HG03378 (cell line): ENCODE measurements at regions not wholly inside any gene's neighbourhood (a gene's known extent, or its start where the extent isn't known, plus 50 kb on each side); places are given as distances from the start of the nearest gene placed in this dataset.
"Not testable (repeated sequence)": the region's sequence is repeated elsewhere in the genome, so short reads cannot be mapped to it uniquely, and the experiment has no call there.

Experiments
- ATAC-seq: cut with Tn5 transposase; IDR thresholded peaks from one replicate; pipeline ENCODE4 v1.9.1; 2021; ENCODE audit warnings: mild to moderate bottlenecking, moderate library complexity; ENCODE audit not compliant: unreplicated experiment

- ATAC-seq, result no peak
Measured at GRCh38 chr5:51652980-51653379, 269.7 kb downstream of the ISL1 start.

- ATAC-seq, result no peak
Measured at GRCh38 chr5:51657340-51658240, 274.3 kb downstream of the ISL1 start.

DNA sequence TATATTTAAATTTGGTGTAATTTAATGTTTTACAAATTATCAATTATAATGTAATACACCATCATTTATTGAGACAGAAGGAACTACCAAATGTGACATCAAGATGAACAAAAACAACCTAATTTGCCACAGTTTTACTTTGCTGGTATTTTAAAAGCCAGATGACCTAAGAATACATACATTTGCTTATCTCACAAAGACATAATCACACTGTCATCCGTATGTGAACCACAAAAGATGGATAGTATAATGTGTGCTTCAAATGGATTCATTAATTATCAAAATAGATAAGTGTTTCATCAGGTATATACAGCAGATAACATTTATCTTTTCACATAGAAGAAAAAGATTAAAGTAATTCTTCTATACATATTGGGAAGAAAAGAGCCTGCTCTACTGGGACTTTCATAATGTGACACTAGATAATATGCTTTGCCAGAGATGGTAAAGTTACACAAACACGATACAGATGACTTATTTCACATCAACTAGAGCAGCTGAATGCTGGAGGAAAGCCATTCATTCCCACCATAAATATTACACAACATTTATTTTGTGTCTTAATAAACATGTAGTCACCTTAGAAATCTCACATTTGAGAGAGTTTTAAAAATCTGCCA, 278.5 kb downstream of the ISL1 start:
- ATAC-seq, result no peak

DNA sequence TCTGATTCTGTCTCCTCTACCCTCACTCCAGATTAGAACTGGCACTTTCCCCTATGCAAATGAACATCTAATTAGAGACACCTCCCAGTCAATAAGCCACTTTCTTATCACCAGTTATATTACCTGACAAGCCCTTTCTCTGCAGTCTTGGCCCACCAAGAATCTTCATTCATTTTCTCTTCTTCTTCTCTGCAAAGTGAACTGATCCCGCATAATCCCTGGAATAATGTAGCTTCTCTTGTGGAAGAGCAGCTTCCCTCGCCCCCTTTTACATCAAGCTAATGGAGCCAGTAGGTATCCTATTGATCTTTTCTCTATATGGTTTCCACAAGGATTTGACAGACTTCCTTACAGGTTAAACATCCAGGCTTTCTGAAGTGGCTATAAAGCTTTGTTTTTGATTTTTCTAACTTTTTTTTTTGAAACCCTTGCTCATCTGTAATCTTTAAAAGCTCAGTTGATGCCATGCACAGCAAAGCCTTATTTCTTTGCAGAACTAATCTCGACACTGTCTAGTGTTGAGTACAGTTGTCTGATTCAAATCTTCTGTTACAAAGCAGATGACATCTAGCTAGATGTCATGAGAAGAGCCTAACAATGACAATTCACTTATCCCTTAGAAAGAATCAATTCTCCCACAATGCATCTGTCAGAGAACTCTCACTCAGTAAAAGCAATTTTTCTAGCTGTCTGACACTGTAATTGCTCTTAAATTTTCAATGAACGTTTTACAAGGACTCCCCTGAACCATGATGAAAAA, 281.4 kb downstream of the ISL1 start:
- ATAC-seq, result no peak

DNA sequence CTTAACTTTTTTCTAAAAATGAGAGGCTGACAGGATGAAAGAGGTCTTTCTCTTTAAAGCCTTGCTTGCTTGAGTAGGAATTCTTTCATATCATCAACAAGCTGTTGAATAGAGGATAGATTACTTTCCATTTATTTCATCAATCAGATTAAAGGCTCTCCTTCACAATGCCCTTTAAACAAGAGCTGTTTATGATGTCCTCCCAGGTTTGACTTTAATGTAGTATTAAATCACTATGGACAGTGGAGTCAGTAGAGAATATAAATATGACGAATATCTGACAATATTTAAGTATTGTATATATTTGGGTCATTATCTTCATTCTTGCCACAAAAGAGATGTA, 282.0 kb downstream of the ISL1 start:
- no peak for ATAC-seq

DNA sequence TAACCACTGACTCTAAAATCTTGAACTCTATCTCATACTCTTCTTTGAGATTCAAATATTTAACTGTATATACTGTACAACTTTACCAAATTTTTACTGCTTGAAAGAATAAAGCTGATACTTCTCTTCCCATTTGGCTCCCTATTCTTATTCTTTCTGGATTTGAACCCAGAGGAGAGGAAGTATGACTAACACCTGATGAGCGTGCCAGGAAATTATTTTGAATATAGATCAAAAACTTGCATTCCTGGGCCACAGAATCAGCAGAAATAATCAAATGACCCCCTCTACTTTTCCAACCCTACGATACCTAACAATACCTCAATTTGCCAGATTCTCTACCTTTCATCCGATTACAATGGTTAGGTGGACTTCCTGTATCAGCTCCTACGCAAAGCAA, 285.8 kb downstream of the ISL1 start:
- no peak for ATAC-seq

DNA sequence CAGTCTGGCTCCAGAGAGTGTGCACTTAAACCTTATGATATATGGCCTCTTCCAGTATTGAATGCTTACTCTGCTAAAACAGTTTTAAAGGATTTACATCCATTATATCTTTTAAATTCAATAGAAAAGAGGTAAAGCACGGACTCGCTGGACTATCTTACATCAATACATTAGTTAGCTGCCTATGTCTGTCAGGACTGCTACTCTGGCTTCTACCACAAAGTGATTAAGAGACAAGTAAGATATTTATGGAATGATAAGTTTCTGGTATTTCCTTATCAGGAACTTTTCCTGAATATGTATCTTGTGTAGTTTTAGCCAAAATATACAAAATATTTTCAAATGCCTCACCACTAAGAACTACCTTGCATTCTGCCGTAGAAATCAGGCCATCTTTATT, 295.1 kb downstream of the ISL1 start:
- no peak for ATAC-seq

GRCh38 chr5:51679286-51679685, 296.0 kb downstream of the ISL1 start:
- no peak for ATAC-seq

DNA sequence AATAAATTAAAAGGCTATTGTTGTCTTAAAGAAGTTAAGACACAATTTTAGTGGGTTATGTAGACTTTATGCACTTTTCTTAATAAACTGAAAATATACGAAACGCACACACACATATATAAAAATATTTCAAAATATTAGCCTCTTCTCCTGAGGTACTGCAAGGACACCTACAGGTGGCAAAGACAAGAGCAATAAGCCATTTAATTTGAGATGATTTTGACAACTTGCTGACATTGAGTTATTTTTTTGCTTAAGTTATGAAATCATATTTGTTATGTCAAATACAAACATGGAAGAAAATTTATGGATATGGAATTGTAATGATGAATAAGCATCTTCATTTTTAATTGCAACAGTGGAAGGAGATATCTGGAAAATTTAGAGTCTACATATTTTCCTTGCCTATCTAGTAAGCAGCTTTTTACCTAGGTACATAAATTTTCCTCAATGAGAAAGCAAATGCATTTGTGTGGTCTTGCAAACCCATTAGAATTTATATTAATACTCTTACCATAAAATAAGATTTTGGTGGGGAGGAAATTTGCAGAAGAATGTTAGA, 301.6 kb downstream of the ISL1 start:
- ATAC-seq, result no peak

- no peak for ATAC-seq
Measured at GRCh38 chr5:51685419-51685818, 302.2 kb downstream of the ISL1 start.

GRCh38 chr5:51686622-51687021, 303.4 kb downstream of the ISL1 start:
- ATAC-seq, result no peak

DNA sequence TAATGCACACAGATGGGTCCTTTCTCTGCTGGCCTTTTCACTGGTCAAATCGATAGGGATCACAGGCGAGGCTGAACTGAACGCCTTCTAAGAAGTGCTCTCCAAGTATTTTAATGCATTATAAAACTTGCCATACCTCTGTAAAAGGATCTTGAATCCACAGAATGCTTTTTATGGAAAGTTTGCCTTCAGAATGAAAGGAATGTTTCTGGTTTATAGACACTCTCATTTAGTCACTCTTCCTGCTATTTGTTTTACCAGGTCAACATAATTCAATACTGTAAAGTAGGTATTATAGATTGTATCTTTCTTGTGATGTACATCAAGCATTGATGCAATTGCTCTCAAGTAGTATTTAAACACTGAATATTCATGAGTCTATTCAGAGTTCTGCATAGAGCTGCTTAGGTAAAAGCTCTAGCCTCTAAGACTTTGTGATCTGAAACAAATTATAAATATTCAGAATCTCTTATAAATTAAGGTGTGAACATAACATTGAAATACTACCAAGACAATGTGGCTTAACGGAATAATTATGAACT, 308.4 kb downstream of the ISL1 start:
- no peak for ATAC-seq

- no peak for ATAC-seq
Measured at GRCh38 chr5:51694826-51695225, 311.6 kb downstream of the ISL1 start.

DNA sequence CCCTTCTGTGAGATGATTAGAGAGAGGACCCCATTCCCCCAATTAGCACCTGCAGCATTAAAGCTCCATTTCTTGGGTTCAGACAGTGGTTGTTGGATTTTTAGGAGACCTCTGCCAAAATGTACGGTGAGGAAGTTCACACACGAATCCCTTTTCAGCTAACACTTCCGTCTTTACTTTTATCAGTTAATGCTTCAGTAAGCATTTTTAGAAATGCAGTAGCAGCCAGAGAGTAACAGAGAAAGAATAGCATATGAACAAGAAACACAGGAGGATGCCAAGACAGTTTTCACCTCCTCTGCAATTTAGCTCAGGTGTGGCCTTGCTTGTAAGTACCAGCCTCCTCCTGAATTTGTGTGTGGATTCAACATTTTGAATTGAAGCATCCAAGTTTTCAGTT, 312.9 kb downstream of the ISL1 start:
- ATAC-seq, result no peak

DNA sequence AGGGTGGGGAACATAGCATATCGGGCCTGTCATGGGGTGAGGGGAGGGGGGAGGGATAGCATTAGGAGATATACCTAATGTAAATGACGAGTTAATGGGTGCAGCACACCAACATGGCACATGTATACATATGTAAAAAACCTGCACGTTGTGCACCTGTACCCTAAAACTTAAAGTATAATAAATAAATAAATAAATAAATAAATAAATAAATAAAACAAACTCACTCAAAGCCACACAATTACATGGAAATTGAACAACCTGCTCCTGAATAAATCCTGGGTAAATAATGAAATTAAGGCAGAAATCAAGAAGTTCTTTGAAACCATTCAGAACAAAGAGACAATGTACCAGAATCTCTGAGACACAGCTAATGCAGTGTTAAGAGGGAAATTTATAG, 318.8 kb downstream of the ISL1 start:
- not testable (repeated sequence) for ATAC-seq

DNA sequence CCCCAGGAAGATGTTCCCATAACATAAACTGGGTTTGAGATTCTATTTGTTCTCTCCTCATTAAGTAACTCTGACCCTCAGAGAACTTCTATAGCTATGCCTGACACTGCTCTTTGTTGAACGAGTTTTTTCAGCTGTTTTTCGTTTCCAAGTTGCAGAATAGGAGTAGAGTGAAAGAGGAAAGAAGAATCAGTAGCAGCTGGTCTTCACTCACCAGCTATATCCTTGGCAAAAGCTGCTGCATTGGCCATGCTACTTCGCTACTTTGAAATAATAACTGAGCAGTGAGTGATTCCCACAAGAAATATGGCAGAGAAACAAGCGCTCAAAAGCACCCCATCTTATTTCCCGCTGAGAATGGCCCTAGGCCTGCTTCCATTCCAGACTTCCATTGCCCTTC, 329.0 kb downstream of the ISL1 start:
- no peak for ATAC-seq

- ATAC-seq, result not testable (repeated sequence)
Measured at GRCh38 chr5:51715445-51715844, 332.2 kb downstream of the ISL1 start.

- no peak for ATAC-seq
Measured at GRCh38 chr5:51731421-51732029, 348.3 kb downstream of the ISL1 start.

DNA sequence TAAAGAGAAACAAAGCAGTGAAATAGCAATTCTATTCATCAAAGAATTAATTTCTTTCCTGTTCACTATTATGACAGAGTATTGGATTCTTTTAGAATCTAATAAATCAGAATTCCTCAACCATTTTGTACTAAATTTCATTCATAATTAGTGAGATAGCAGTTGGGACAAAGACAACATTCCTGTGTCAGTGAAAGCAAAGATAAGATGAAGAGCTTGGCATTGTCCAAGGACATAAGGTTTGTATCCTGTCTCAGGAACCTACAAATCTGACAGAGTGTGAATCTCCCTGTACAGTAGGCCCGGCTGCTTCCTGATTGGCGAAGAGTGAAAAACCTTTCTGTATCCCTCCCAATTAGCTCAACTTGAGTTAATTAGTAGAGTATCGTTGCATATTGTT, 349.1 kb downstream of the ISL1 start:
- no peak for ATAC-seq

DNA sequence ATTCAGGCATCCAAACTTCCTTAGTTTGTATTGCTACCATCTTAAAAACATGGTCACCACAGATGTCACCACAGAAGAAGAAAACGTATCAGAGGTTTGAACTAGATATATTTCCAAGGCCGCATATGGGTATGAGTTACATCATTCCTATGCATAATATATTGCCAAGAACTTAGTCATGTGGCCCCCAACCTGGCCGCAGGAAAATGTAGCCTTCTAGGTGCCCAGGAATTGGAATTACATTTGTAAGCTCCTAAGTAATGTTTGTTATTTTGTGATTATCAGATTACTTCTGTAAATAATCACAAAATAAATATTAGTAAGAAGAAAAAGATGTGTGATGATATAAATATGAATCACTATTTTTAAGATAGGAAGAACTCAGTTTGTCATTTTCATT, 351.4 kb downstream of the ISL1 start:
- ATAC-seq, result no peak

- ATAC-seq, result no peak
Measured at GRCh38 chr5:51746023-51746422, 362.8 kb downstream of the ISL1 start.
